ENCODE measurements at regions not wholly inside any gene's neighbourhood (a gene's known extent, or its start where the extent isn't known, plus 50 kb on each side); places are given as distances from the start of the nearest gene placed in this dataset.

GRCh38 chr4:135122457-135122856 is 920.9 kb upstream of the PABPC4L start:
- TF ChIP-seq CTCF (conservative IDR thresholded peaks at IDR 0.05) (no peak), ZFX (IDR thresholded peaks at IDR 0.05) (no peak)
